ENCODE measurements at regions not wholly inside any gene's neighbourhood (a gene's known extent, or its start where the extent isn't known, plus 50 kb on each side); places are given as distances from the start of the nearest gene placed in this dataset.

DNA sequence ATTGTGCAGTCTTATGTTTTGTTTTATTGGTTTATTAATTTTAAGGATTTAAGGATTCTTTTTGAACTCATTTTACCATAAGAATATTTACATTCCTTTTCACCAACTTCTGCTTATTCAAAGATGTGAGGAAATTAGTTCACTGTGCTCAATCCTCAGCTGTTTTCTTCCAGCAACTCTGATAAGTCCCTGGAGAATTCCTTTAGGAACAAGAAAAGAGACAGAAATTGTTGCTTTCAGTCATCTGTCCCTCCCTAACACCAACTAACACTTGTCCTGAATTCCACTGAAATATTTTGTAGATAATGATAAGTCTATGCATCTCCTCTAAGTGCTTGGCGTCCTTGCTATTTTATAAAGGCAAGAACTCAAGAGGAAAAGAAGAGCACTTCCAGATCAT is 334.8 kb upstream of the MARCKS start:
- POLR2A ChIA-PET: no interaction called here
- no peaks in the 10 kb centered on the region for H3K9me3 ChIP-seq (replicated peaks; ENCODE audit: control insufficient read depth, insufficient read depth, low read length)
- H3K36me3 ChIP-seq (ENCODE audit: control insufficient read depth in 2 of 2, extremely low read depth in 1 of 2, insufficient read depth in 2 of 2, low read length in 2 of 2): no peaks in the 10 kb centered on the region
- H3K27ac ChIP-seq (ENCODE audit: insufficient read depth, low read depth, low read length): no peak overlapping the region
- no peaks in the 10 kb centered on the region for H3K79me2 ChIP-seq (ENCODE audit: control insufficient read depth, insufficient read depth, low read length)
- DNase-seq (ENCODE audit: low read depth, low spot score) (no peak), FAIRE-seq (no peak)
- H3K4me3 ChIP-seq (replicated peaks in 1 of 3; ENCODE audit: insufficient read depth in 1 of 3, low read depth in 1 of 3, low read length in 3 of 3): no peak overlapping the region
- dilution Hi-C loops (cut with MboI; ENCODE audit: extremely low pct_ligation_motif_present, low sequenced_read_pairs): no loop called here
- no TSS peak for BruUV-seq (replicated peaks)
- CTCF ChIA-PET: no interaction called here
- intact Hi-C loops (cut with micrococcal nuclease): no loop called here
- no peak overlapping the region for H3K4me2 ChIP-seq (ENCODE audit: insufficient read depth, low read length)
- H4K20me1 ChIP-seq (replicated peaks; ENCODE audit: control insufficient read depth, extremely low read depth, insufficient read depth, low read length): no peaks in the 10 kb centered on the region
- no peak overlapping the region for H2AFZ ChIP-seq (ENCODE audit: low read depth, low read length)
- H3K4me1 ChIP-seq (ENCODE audit: control insufficient read depth, extremely low read depth, insufficient read depth, low read length): no peaks in the 10 kb centered on the region
- no peaks in the 10 kb centered on the region for H3K27me3 ChIP-seq (ENCODE audit: control insufficient read depth in 2 of 2, insufficient read depth in 2 of 2, low read length in 2 of 2)
- H3K9ac ChIP-seq (replicated peaks; ENCODE audit: extremely low read depth, insufficient read depth, low read length): no peak overlapping the region
- H3K9me1 ChIP-seq (replicated peaks; ENCODE audit: control insufficient read depth, extremely low read depth, insufficient read depth, low read length): no peaks in the 10 kb centered on the region
- TF ChIP-seq POLR2AphosphoS5 (IDR thresholded peaks at IDR 0.05; ENCODE audit: insufficient read depth, low read depth, low read length) (no peak), GATA2 (IDR thresholded peaks at IDR 0.05; ENCODE audit: insufficient read depth, insufficient read length, low read depth, low read length) (no peak), JUN (IDR thresholded peaks at IDR 0.05; ENCODE audit: borderline replicate concordance, insufficient read depth, insufficient read length, low read depth) (no peak), MYC (IDR thresholded peaks at IDR 0.05; ENCODE audit: low read depth, low read length) (no peak), EZH2 (IDR thresholded peaks at IDR 0.05; ENCODE audit: borderline replicate concordance, low read depth, low read length, severe bottlenecking) (no peak), FOS (IDR thresholded peaks at IDR 0.05; ENCODE audit: borderline replicate concordance, insufficient read depth, low read length) (no peak), POLR2A (IDR thresholded peaks at IDR 0.05; ENCODE audit: low read depth, low read length) (no peak)
- TF ChIP-seq, protein P1, sequence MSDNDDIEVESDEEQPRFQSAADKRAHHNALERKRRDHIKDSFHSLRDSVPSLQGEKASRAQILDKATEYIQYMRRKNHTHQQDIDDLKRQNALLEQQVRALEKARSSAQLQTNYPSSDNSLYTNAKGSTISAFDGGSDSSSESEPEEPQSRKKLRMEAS (IDR thresholded peaks at IDR 0.05; ENCODE audit: insufficient read depth, insufficient read length): no peak
- TF ChIP-seq, protein P2, sequence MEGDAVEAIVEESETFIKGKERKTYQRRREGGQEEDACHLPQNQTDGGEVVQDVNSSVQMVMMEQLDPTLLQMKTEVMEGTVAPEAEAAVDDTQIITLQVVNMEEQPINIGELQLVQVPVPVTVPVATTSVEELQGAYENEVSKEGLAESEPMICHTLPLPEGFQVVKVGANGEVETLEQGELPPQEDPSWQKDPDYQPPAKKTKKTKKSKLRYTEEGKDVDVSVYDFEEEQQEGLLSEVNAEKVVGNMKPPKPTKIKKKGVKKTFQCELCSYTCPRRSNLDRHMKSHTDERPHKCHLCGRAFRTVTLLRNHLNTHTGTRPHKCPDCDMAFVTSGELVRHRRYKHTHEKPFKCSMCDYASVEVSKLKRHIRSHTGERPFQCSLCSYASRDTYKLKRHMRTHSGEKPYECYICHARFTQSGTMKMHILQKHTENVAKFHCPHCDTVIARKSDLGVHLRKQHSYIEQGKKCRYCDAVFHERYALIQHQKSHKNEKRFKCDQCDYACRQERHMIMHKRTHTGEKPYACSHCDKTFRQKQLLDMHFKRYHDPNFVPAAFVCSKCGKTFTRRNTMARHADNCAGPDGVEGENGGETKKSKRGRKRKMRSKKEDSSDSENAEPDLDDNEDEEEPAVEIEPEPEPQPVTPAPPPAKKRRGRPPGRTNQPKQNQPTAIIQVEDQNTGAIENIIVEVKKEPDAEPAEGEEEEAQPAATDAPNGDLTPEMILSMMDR (IDR thresholded peaks at IDR 0.05; ENCODE audit: extremely low read depth in 1 of 2, insufficient read depth in 1 of 2, low read depth in 1 of 2, low read length in 2 of 2): no peak

All from endothelial cell of umbilical vein (primary cell).